ENCODE measurements at regions not wholly inside any gene's neighbourhood (a gene's known extent, or its start where the extent isn't known, plus 50 kb on each side); places are given as distances from the start of the nearest gene placed in this dataset.

DNA sequence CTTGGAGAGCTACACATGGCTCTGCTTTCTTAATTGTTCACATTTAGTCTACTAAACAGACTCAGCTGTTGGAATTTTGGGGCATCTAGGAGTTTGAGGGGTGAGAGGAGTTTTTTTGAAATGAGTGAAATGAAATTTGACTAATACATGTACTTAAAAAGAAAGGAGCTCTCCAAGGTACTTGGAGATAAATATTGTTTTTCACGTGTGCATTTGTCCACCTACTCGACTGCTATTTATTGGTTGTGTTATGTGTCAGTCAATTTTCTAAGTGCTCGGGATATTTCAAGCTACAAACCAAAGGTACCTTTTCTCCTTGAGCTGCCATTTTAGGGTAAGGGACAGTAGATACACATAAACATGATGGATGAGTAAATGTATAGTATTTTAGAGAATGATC is 697.0 kb downstream of the LIG4 start:
- Mint-ChIP-seq H3K4me1 (ENCODE audit: insufficient read depth, unreplicated experiment) (no peaks in the 10 kb centered on the region), H3K27me3 (ENCODE audit: insufficient read depth, unreplicated experiment) (no peaks in the 10 kb centered on the region), H3K9me3 (ENCODE audit: unreplicated experiment) (peaks cover 24% of the 10 kb centered on the region), H3K4me3 (ENCODE audit: unreplicated experiment) (no peak overlapping the region), H3K36me3 (ENCODE audit: insufficient read depth, unreplicated experiment) (peaks cover 4% of the 10 kb centered on the region), H3K27ac (ENCODE audit: low read depth, unreplicated experiment) (no peak overlapping the region)
- peak; percentile 40 for DNase-seq (ENCODE audit: unreplicated experiment)
- ChIA-PET CTCF (no interaction called here), POLR2A (interaction anchor here (0.9 kb wide), 1 partner anchor 9 kb away, joined by 3 read pairs; no protein-coding TSS in a partner anchor)
- TF ChIP-seq, protein P1, sequence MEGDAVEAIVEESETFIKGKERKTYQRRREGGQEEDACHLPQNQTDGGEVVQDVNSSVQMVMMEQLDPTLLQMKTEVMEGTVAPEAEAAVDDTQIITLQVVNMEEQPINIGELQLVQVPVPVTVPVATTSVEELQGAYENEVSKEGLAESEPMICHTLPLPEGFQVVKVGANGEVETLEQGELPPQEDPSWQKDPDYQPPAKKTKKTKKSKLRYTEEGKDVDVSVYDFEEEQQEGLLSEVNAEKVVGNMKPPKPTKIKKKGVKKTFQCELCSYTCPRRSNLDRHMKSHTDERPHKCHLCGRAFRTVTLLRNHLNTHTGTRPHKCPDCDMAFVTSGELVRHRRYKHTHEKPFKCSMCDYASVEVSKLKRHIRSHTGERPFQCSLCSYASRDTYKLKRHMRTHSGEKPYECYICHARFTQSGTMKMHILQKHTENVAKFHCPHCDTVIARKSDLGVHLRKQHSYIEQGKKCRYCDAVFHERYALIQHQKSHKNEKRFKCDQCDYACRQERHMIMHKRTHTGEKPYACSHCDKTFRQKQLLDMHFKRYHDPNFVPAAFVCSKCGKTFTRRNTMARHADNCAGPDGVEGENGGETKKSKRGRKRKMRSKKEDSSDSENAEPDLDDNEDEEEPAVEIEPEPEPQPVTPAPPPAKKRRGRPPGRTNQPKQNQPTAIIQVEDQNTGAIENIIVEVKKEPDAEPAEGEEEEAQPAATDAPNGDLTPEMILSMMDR (IDR thresholded peaks at IDR 0.05; ENCODE audit: unreplicated experiment) = no peak
- intact Hi-C loops (cut with micrococcal nuclease) = no loop called here
- BruUV-seq (replicated peaks) = no TSS peak

DNA sequence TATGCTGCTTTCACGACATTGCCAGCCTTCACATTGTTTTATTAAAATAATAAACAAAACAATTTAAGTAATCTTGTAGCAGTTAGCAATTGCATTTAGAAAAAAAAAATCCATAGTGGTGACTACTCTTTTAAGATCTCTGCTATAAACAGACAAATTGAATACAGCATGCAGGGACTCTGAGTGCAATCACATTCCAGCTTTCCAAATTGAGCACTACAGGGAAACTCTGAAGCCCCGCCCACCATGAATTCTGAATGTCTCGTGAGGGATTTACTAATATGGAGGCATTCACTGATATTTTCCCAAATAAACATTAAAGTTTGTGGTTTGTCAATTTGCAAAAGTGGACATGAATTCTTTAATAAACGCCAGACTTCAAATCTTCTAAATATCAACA is 698.8 kb downstream of the LIG4 start:
- BruUV-seq (replicated peaks) = no TSS peak
- Mint-ChIP-seq H3K9me3 (ENCODE audit: unreplicated experiment) (peaks cover 14% of the 10 kb centered on the region), H3K27ac (ENCODE audit: low read depth, unreplicated experiment) (no peak overlapping the region), H3K4me3 (ENCODE audit: unreplicated experiment) (no peak overlapping the region), H3K4me1 (ENCODE audit: insufficient read depth, unreplicated experiment) (no peaks in the 10 kb centered on the region), H3K27me3 (ENCODE audit: insufficient read depth, unreplicated experiment) (no peaks in the 10 kb centered on the region), H3K36me3 (ENCODE audit: insufficient read depth, unreplicated experiment) (peaks cover 4% of the 10 kb centered on the region)
- ChIA-PET CTCF (no interaction called here), POLR2A (no interaction called here)
- TF ChIP-seq, protein P1 (IDR thresholded peaks at IDR 0.05; ENCODE audit: unreplicated experiment) = no peak
- DNase-seq (ENCODE audit: unreplicated experiment) = no peak
- intact Hi-C loops (cut with micrococcal nuclease) = no loop called here

DNA sequence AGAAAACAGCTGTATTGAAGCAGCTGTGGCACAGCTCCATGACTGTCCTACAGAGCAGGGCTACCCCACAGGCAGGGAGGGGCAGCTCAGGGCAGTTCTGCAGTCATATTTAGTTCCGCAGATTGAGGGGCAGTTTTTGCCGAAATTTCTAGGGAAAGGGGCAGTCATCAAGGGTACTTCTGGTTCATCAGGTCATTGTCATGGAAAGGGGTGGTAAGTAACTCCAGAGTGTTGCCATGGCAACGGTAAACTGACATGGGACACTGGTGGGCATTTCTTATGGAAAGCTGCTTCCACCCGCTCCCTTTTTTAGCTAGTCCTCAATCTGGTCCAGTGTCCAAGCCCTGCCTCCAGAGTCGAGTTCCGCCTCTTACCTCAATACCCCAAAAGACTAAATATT is 702.8 kb downstream of the LIG4 start:
- intact Hi-C loops (cut with micrococcal nuclease) = no loop called here
- Mint-ChIP-seq H3K27me3 (ENCODE audit: insufficient read depth, unreplicated experiment) (no peaks in the 10 kb centered on the region), H3K27ac (ENCODE audit: low read depth, unreplicated experiment) (no peak overlapping the region), H3K9me3 (ENCODE audit: unreplicated experiment) (peaks cover 11% of the 10 kb centered on the region), H3K4me3 (ENCODE audit: unreplicated experiment) (no peak overlapping the region), H3K36me3 (ENCODE audit: insufficient read depth, unreplicated experiment) (peaks cover 4% of the 10 kb centered on the region), H3K4me1 (ENCODE audit: insufficient read depth, unreplicated experiment) (no peaks in the 10 kb centered on the region)
- POLR2A ChIA-PET = no interaction called here
- CTCF ChIA-PET = no interaction called here
- TF ChIP-seq, protein P1 (IDR thresholded peaks at IDR 0.05; ENCODE audit: unreplicated experiment) = no peak
- DNase-seq (ENCODE audit: unreplicated experiment) = no peak
- no TSS peak for BruUV-seq (replicated peaks)

DNA sequence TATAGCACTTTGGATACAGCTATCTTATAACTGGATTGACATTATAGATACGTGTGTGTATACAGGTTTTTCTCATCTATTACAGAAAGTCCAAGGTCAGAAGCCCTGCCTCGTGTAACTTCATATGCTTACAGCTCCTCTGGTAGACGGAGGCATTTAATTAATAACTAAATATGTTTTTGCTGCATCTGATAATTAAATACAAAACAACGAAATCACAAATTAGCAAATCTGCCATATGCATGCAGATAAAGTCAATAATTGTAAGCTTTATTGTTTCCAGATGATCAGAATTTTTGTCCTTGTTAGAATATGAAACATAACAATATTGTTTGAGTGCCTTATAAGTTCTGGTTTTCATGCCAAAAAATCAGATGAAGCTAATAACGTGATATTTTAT is 717.7 kb downstream of the LIG4 start:
- H3K27me3 Mint-ChIP-seq (ENCODE audit: insufficient read depth, unreplicated experiment) = no peaks in the 10 kb centered on the region
- H3K4me1 Mint-ChIP-seq (ENCODE audit: insufficient read depth, unreplicated experiment) = no peaks in the 10 kb centered on the region
- no peak for DNase-seq (ENCODE audit: unreplicated experiment)
- POLR2A ChIA-PET = no interaction called here
- intact Hi-C loops (cut with micrococcal nuclease) = no loop called here
- BruUV-seq (replicated peaks) = no TSS peak
- peaks cover 6% of the 10 kb centered on the region for H3K9me3 Mint-ChIP-seq (ENCODE audit: unreplicated experiment)
- TF ChIP-seq, protein P1 (IDR thresholded peaks at IDR 0.05; ENCODE audit: unreplicated experiment) = no peak
- H3K27ac Mint-ChIP-seq (ENCODE audit: low read depth, unreplicated experiment) = no peak overlapping the region
- H3K4me3 Mint-ChIP-seq (ENCODE audit: unreplicated experiment) = no peak overlapping the region
- CTCF ChIA-PET = interaction anchor here (0.6 to 1.2 kb wide), 2 partner anchors 10 to 658 kb away, joined by 3 to 6 read pairs; no protein-coding TSS in a partner anchor
- no peaks in the 10 kb centered on the region for H3K36me3 Mint-ChIP-seq (ENCODE audit: insufficient read depth, unreplicated experiment)

All from MCF 10A (cell line).